GM12891 (cell line): ENCODE measurements at regions not wholly inside any gene's neighbourhood (a gene's known extent, or its start where the extent isn't known, plus 50 kb on each side); places are given as distances from the start of the nearest gene placed in this dataset.

Experiments used
- PAX5 ChIP-seq: IDR thresholded peaks from 2 replicates; pipeline ENCODE4 v1.6.1; 2011; ENCODE audit warnings: low read length, moderate library complexity, mild to moderate bottlenecking; ENCODE audit not compliant: insufficient read depth, severe bottlenecking
- POLR2A ChIP-seq: IDR thresholded peaks from 2 replicates; pipeline ENCODE4 v1.6.1; 2011; ENCODE audit warnings: low read depth, low read length, control low read depth
- POLR2AphosphoS5 ChIP-seq: IDR thresholded peaks from 2 replicates; pipeline ENCODE4 v1.6.1; 2011; ENCODE audit warnings: low read depth, low read length, control low read depth
- POU2F2 ChIP-seq: IDR thresholded peaks from 2 replicates; pipeline ENCODE4 v1.6.1; 2011; ENCODE audit warnings: low read depth, mild to moderate bottlenecking, control low read depth, low read length, moderate library complexity

DNA sequence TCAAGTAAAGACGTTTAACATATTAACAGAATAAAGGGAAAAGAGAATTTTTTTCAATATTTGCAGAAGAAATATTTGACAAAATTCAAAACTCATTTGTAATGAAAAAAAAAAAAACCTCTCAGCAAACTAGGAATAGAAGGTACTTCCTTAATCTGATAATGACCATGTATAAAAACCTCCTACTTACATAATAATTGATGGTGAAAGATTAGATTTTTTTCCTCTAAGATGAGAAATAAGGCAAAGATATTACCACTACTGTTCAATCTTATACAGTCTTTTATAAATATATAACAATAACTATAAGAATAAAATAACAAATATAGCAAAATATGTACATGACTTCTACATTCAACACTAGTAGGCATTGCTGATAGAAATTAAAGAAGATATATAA is 424.6 kb upstream of the KLF4 start:
- no peak for TF ChIP-seq POLR2A
- no peak for TF ChIP-seq POU2F2
- no peak for TF ChIP-seq POLR2AphosphoS5
- TF ChIP-seq PAX5: no peak
